ENCODE measurements at regions not wholly inside any gene's neighbourhood (a gene's known extent, or its start where the extent isn't known, plus 50 kb on each side); places are given as distances from the start of the nearest gene placed in this dataset.

GRCh38 chr17:77376795-77377709, 236.3 kb downstream of the SEC14L1 start (continued):
- TF ChIP-seq KIAA2018 (CRISPR knock-in tag; IDR thresholded peaks at IDR 0.05; ENCODE audit: borderline replicate concordance) (no peak), PCBP1 (IDR thresholded peaks at IDR 0.05; ENCODE audit: borderline replicate concordance, low read depth, low read length) (no peak), UBTF (CRISPR knock-in tag; IDR thresholded peaks at IDR 0.05) (peak; percentile 46; the same call in 1 of the 2 replicates), ZBTB38 (CRISPR knock-in tag; IDR thresholded peaks at IDR 0.05) (peak; percentile 38; the same call in 1 of the 2 replicates), REPIN1 (CRISPR knock-in tag; IDR thresholded peaks at IDR 0.05; ENCODE audit: borderline replicate concordance, low read depth) (peak; percentile 67; the same call in 1 of the 2 replicates), ZNF7 (CRISPR knock-in tag; IDR thresholded peaks at IDR 0.05) (no peak), RARG (CRISPR knock-in tag; IDR thresholded peaks at IDR 0.05; ENCODE audit: low read depth) (no peak), TSC22D2 (CRISPR knock-in tag; IDR thresholded peaks at IDR 0.05; ENCODE audit: borderline replicate concordance) (no peak), RXRB (CRISPR knock-in tag; IDR thresholded peaks at IDR 0.05; ENCODE audit: borderline replicate concordance) (peak; percentile 72), ZNF747 (CRISPR knock-in tag; IDR thresholded peaks at IDR 0.05; ENCODE audit: borderline replicate concordance) (peak; percentile 68; the same call in 1 of the 2 replicates), XRCC5 (optimal IDR thresholded peaks at IDR 0.05; ENCODE audit: low read length) (peak; percentile 19), ZNF746 (CRISPR knock-in tag; IDR thresholded peaks at IDR 0.05) (peak; percentile 79; the same call in 1 of the 2 replicates), JUNB (CRISPR knock-in tag; IDR thresholded peaks at IDR 0.05; ENCODE audit: borderline replicate concordance) (no peak), TOE1 (CRISPR knock-in tag; IDR thresholded peaks at IDR 0.05) (no peak), MXI1 (IDR thresholded peaks at IDR 0.05; ENCODE audit: borderline replicate concordance, low read depth, low read length) (peak; percentile 71; the same call in 2 of the 3 replicates), MLX (CRISPR knock-in tag; IDR thresholded peaks at IDR 0.05) (peak; percentile 85)

All from HepG2 (cell line).